SJSA1 (cell line): ENCODE measurements at regions not wholly inside any gene's neighbourhood (a gene's known extent, or its start where the extent isn't known, plus 50 kb on each side); places are given as distances from the start of the nearest gene placed in this dataset.

Experiments used
- DNase-seq, 2 experiments: peaks; one replicate each; pipeline ENCODE4 v3.0.0-alpha.2; 2015 to 2020; ENCODE audit warnings: low spot score in 2 of 2, low read depth in 1 of 2
- H3K27ac ChIP-seq: fragments of 250-450 bp; sonication (Bioruptor Pico); 2 replicates; pipeline ENCODE4 v1.5.1; 2020; ENCODE audit warnings: mild to moderate bottlenecking, moderate library complexity
- H3K27me3 ChIP-seq: fragments of 250-450 bp; sonication (Bioruptor Pico); replicated peaks from 2 replicates; pipeline ENCODE4 v1.5.1; 2020; ENCODE audit warnings: mild to moderate bottlenecking, moderate library complexity
- H3K36me3 ChIP-seq: fragments of 250-450 bp; sonication (Bioruptor Pico); 2 replicates; pipeline ENCODE4 v1.5.1; 2020; ENCODE audit warnings: mild to moderate bottlenecking
- H3K4me1 ChIP-seq: fragments of 250-450 bp; sonication (Bioruptor Pico); replicated peaks from 2 replicates; pipeline ENCODE4 v1.6.1; 2021; ENCODE audit warnings: mild to moderate bottlenecking
- H3K4me3 ChIP-seq: fragments of 250-450 bp; sonication (Bioruptor Pico); 2 replicates; pipeline ENCODE4 v1.5.1; 2020; ENCODE audit warnings: mild to moderate bottlenecking
- H3K9me3 ChIP-seq: fragments of 250-450 bp; sonication (Bioruptor Pico); replicated peaks from 2 replicates; pipeline ENCODE4 v1.5.1; 2020; ENCODE audit warnings: mild to moderate bottlenecking

- Histone ChIP-seq H3K4me3 (no peak overlapping the region), H3K4me1 (peaks cover 61% of the 10 kb centered on the region), H3K27me3 (no peaks in the 10 kb centered on the region), H3K27ac (no peak overlapping the region), H3K36me3 (no peaks in the 10 kb centered on the region), H3K9me3 (no peaks in the 10 kb centered on the region)
- DNase-seq: no peak
Observed at GRCh38 chr13:97119943-97120342, 102.2 kb upstream of the MBNL2 start.

GRCh38 chr13:97120346-97120745 is 101.8 kb upstream of the MBNL2 start:
- H3K4me3 ChIP-seq: no peak overlapping the region
- H3K36me3 ChIP-seq: no peaks in the 10 kb centered on the region
- H3K27me3 ChIP-seq: no peaks in the 10 kb centered on the region
- DNase-seq: no peak
- peaks cover 62% of the 10 kb centered on the region for H3K4me1 ChIP-seq
- no peaks in the 10 kb centered on the region for H3K9me3 ChIP-seq
- H3K27ac ChIP-seq: no peak overlapping the region

GRCh38 chr13:97120976-97121375 is 101.2 kb upstream of the MBNL2 start:
- Histone ChIP-seq H3K27ac (no peak overlapping the region), H3K4me1 (peaks cover 62% of the 10 kb centered on the region), H3K27me3 (no peaks in the 10 kb centered on the region), H3K36me3 (no peaks in the 10 kb centered on the region), H3K9me3 (no peaks in the 10 kb centered on the region), H3K4me3 (no peak overlapping the region)
- DNase-seq: no peak

- H3K36me3 ChIP-seq: no peaks in the 10 kb centered on the region
- H3K27me3 ChIP-seq: no peaks in the 10 kb centered on the region
- no peak overlapping the region for H3K4me3 ChIP-seq
- peak overlapping the region; percentile 26 for H3K27ac ChIP-seq
- no peaks in the 10 kb centered on the region for H3K9me3 ChIP-seq
- DNase-seq: peak in 1 of 2 experiments; percentile 50
- peaks cover 57% of the 10 kb centered on the region for H3K4me1 ChIP-seq
Observed at GRCh38 chr13:97121894-97122293, 100.2 kb upstream of the MBNL2 start.

GRCh38 chr13:97122381-97122996 is 99.6 kb upstream of the MBNL2 start:
- Histone ChIP-seq H3K36me3 (no peaks in the 10 kb centered on the region), H3K9me3 (no peaks in the 10 kb centered on the region), H3K27ac (peak overlapping the region; percentile 26), H3K4me3 (no peak overlapping the region), H3K27me3 (no peaks in the 10 kb centered on the region), H3K4me1 (peaks cover 55% of the 10 kb centered on the region)
- peak in 1 of 2 experiments; percentile 68 for DNase-seq

GRCh38 chr13:97124206-97124605 is 97.9 kb upstream of the MBNL2 start:
- H3K9me3 ChIP-seq: no peaks in the 10 kb centered on the region
- DNase-seq: no peak
- H3K27me3 ChIP-seq: no peaks in the 10 kb centered on the region
- no peak overlapping the region for H3K27ac ChIP-seq
- H3K36me3 ChIP-seq: no peaks in the 10 kb centered on the region
- H3K4me3 ChIP-seq: no peak overlapping the region
- H3K4me1 ChIP-seq: peaks cover 55% of the 10 kb centered on the region

- DNase-seq: no peak
- no peaks in the 10 kb centered on the region for H3K36me3 ChIP-seq
- no peak overlapping the region for H3K4me3 ChIP-seq
- no peaks in the 10 kb centered on the region for H3K9me3 ChIP-seq
- H3K27ac ChIP-seq: no peak overlapping the region
- no peaks in the 10 kb centered on the region for H3K27me3 ChIP-seq
- peaks cover 53% of the 10 kb centered on the region for H3K4me1 ChIP-seq
Observed at GRCh38 chr13:97124915-97125809, 97.0 kb upstream of the MBNL2 start.

- H3K27me3 ChIP-seq: no peaks in the 10 kb centered on the region
- H3K4me3 ChIP-seq: no peak overlapping the region
- no peaks in the 10 kb centered on the region for H3K9me3 ChIP-seq
- no peak overlapping the region for H3K27ac ChIP-seq
- no peaks in the 10 kb centered on the region for H3K36me3 ChIP-seq
- peaks cover 44% of the 10 kb centered on the region for H3K4me1 ChIP-seq
- DNase-seq: no peak
Observed at GRCh38 chr13:97125810-97126738, 96.1 kb upstream of the MBNL2 start.

GRCh38 chr13:97127842-97128241 is 94.3 kb upstream of the MBNL2 start:
- no peak overlapping the region for H3K4me3 ChIP-seq
- peaks cover 26% of the 10 kb centered on the region for H3K4me1 ChIP-seq
- no peak for DNase-seq
- H3K36me3 ChIP-seq: no peaks in the 10 kb centered on the region
- H3K27me3 ChIP-seq: no peaks in the 10 kb centered on the region
- no peaks in the 10 kb centered on the region for H3K9me3 ChIP-seq
- H3K27ac ChIP-seq: no peak overlapping the region

- DNase-seq: no peak
Observed at GRCh38 chr13:97130190-97130589, 91.9 kb upstream of the MBNL2 start.

GRCh38 chr13:97131447-97131846 is 90.7 kb upstream of the MBNL2 start:
- Histone ChIP-seq H3K9me3 (no peaks in the 10 kb centered on the region), H3K27ac (no peak overlapping the region), H3K4me3 (no peak overlapping the region), H3K4me1 (peaks cover 12% of the 10 kb centered on the region), H3K27me3 (no peaks in the 10 kb centered on the region), H3K36me3 (no peaks in the 10 kb centered on the region)
- no peak for DNase-seq

More at GRCh38 chr13:97130190-97130589, 91.9 kb upstream of the MBNL2 start:
- no peaks in the 10 kb centered on the region for H3K27me3 ChIP-seq
- H3K36me3 ChIP-seq: no peaks in the 10 kb centered on the region
- H3K4me3 ChIP-seq: no peak overlapping the region
- H3K27ac ChIP-seq: no peak overlapping the region
- H3K4me1 ChIP-seq: peaks cover 24% of the 10 kb centered on the region
- H3K9me3 ChIP-seq: no peaks in the 10 kb centered on the region

GRCh38 chr13:97133554-97133953 is 88.6 kb upstream of the MBNL2 start:
- no peaks in the 10 kb centered on the region for H3K36me3 ChIP-seq
- no peaks in the 10 kb centered on the region for H3K27me3 ChIP-seq
- H3K27ac ChIP-seq: no peak overlapping the region
- DNase-seq: no peak
- H3K4me3 ChIP-seq: no peak overlapping the region
- H3K4me1 ChIP-seq: peaks cover 12% of the 10 kb centered on the region
- H3K9me3 ChIP-seq: no peaks in the 10 kb centered on the region

GRCh38 chr13:97133955-97134354 is 88.2 kb upstream of the MBNL2 start:
- no peak for DNase-seq
- peaks cover 12% of the 10 kb centered on the region for H3K4me1 ChIP-seq
- no peak overlapping the region for H3K27ac ChIP-seq
- no peaks in the 10 kb centered on the region for H3K27me3 ChIP-seq
- no peak overlapping the region for H3K4me3 ChIP-seq
- no peaks in the 10 kb centered on the region for H3K9me3 ChIP-seq
- no peaks in the 10 kb centered on the region for H3K36me3 ChIP-seq
